ENCODE measurements at regions not wholly inside any gene's neighbourhood (a gene's known extent, or its start where the extent isn't known, plus 50 kb on each side); places are given as distances from the start of the nearest gene placed in this dataset.

DNA sequence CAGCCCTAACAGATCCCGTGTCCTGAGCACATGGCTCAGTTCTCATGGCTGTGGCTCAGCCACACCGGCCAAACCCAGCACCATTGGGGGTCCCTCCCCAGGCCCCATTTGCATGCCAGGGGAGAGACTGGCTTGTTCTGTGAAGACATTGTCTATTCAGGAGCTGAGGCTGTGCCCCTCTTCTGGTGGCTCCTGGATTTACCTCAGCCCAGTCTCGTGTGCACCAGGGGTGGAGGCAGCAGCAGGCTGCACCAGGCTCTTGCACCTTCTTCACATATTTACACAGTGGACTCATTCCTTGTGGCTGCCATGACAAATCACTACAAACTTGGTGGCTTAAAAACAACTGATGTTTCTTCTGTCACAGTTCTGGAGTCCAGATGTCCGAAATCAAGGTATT lies 92.4 kb upstream of the ITGA6 start:
- peak; percentile 15 for DNase-seq
- H3K9me3 ChIP-seq (ENCODE audit: low read depth) = no peaks in the 10 kb centered on the region
- peaks cover 13% of the 10 kb centered on the region; the same call in 1 of the 2 replicates for H3K4me1 ChIP-seq (ENCODE audit: insufficient read depth)
- no peaks in the 10 kb centered on the region for H3K36me3 ChIP-seq (ENCODE audit: low read depth)
- no peak overlapping the region for H3K4me3 ChIP-seq
- TF ChIP-seq EZH2 (IDR thresholded peaks at IDR 0.05; ENCODE audit: insufficient read depth, poor library complexity, severe bottlenecking) = no peak
- TF ChIP-seq EZH2phosphoT487 (IDR thresholded peaks at IDR 0.05; ENCODE audit: insufficient read depth, low read depth) = no peak
- no peaks in the 10 kb centered on the region for H3F3A ChIP-seq (ENCODE audit: insufficient read depth)
- H3K27me3 ChIP-seq (replicated peaks; ENCODE audit: insufficient read depth) = no peaks in the 10 kb centered on the region
- no peak overlapping the region for H2AFZ ChIP-seq
- H3K4me2 ChIP-seq (ENCODE audit: unreplicated experiment) = no peak overlapping the region
- no peaks in the 10 kb centered on the region for H3K9me2 ChIP-seq (ENCODE audit: insufficient read depth)
- WGBS, 2 experiments (ENCODE audit: low coverage in 1 of 2, low lambda C conversion rate in 2 of 2, missing lambda C conversion rate in 2 of 2) = 75% methylated on average over 4 of the region's 4 CpGs
- H3K27ac ChIP-seq = no peak overlapping the region
- H3K79me2 ChIP-seq (ENCODE audit: insufficient read depth) = no peaks in the 10 kb centered on the region
- H3K9ac ChIP-seq = no peak overlapping the region
- H4K20me1 ChIP-seq (ENCODE audit: insufficient read depth) = no peaks in the 10 kb centered on the region
- in situ Hi-C loops (cut with MboI) = no loop called here

DNA sequence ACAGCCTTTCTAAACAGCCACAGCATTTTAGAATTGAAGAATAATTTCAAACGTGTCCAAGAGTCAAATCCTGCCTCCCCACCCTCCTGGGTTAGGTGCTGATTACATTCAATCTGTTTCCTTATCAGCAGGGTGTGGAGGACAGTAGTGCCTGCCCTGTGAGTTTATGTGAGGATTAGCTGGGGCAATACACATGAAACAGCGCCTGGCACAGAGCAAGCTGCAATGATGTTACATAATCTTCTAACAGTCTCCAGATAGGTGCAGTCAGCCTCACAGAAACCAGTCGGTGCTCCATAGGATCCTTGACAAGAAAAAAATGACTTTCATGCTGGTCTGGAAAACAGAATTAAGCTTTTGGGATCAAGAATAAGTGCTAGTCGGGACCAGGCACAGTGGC lies 91.7 kb upstream of the ITGA6 start:
- no peak for DNase-seq
- Histone ChIP-seq H3K36me3 (ENCODE audit: low read depth) (no peaks in the 10 kb centered on the region), H3F3A (ENCODE audit: insufficient read depth) (no peaks in the 10 kb centered on the region), H3K4me3 (no peak overlapping the region), H3K27me3 (replicated peaks; ENCODE audit: insufficient read depth) (no peaks in the 10 kb centered on the region), H3K27ac (no peak overlapping the region), H3K4me1 (ENCODE audit: insufficient read depth) (peaks cover 19% of the 10 kb centered on the region; the same call in 1 of the 2 replicates), H2AFZ (no peak overlapping the region), H3K9ac (no peak overlapping the region), H4K20me1 (ENCODE audit: insufficient read depth) (no peaks in the 10 kb centered on the region), H3K4me2 (ENCODE audit: unreplicated experiment) (no peak overlapping the region), H3K9me2 (ENCODE audit: insufficient read depth) (no peaks in the 10 kb centered on the region), H3K9me3 (ENCODE audit: low read depth) (no peaks in the 10 kb centered on the region), H3K79me2 (ENCODE audit: insufficient read depth) (no peaks in the 10 kb centered on the region)
- 67 to 73% methylated on average over 4 of the region's 4 CpGs for WGBS, 2 experiments (ENCODE audit: low coverage in 1 of 2, low lambda C conversion rate in 2 of 2, missing lambda C conversion rate in 2 of 2)
- no peak for TF ChIP-seq EZH2 (IDR thresholded peaks at IDR 0.05; ENCODE audit: insufficient read depth, poor library complexity, severe bottlenecking)
- TF ChIP-seq EZH2phosphoT487 (IDR thresholded peaks at IDR 0.05; ENCODE audit: insufficient read depth, low read depth) = no peak
- in situ Hi-C loops (cut with MboI) = no loop called here

DNA sequence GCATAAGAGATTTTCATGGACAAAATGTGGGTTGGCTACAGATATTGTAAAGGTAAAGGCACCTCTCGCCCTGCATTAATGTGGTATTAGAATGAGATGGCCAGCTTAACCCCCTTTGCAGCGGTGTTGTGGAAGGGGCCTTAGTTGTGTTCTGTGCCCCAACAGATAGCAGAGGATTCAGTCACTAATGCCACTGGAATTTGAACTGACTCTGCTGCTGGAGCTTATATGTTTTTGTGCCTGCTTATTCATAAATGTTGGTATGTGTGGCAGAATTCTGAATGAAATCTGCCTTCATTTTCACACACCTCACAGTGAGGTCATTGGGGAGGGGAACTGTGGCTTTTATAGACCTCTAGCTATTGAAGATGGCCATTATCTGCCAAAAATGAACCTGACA lies 90.7 kb upstream of the ITGA6 start:
- no peak overlapping the region for H3K4me2 ChIP-seq (ENCODE audit: unreplicated experiment)
- WGBS, 2 experiments (ENCODE audit: low coverage in 1 of 2, low lambda C conversion rate in 2 of 2, missing lambda C conversion rate in 2 of 2) = 90 to 98% methylated on average over 2 of the region's 2 CpGs
- H3K9me3 ChIP-seq (ENCODE audit: low read depth) = no peaks in the 10 kb centered on the region
- H3K9me2 ChIP-seq (ENCODE audit: insufficient read depth) = no peaks in the 10 kb centered on the region
- DNase-seq = peak; percentile 39
- H3K4me3 ChIP-seq = no peak overlapping the region
- no peaks in the 10 kb centered on the region for H3K27me3 ChIP-seq (replicated peaks; ENCODE audit: insufficient read depth)
- H3K36me3 ChIP-seq (ENCODE audit: low read depth) = no peaks in the 10 kb centered on the region
- TF ChIP-seq EZH2phosphoT487 (IDR thresholded peaks at IDR 0.05; ENCODE audit: insufficient read depth, low read depth) (no peak), EZH2 (IDR thresholded peaks at IDR 0.05; ENCODE audit: insufficient read depth, poor library complexity, severe bottlenecking) (no peak)
- no peak overlapping the region for H2AFZ ChIP-seq
- no peak overlapping the region for H3K27ac ChIP-seq
- H3K9ac ChIP-seq = no peak overlapping the region
- H3F3A ChIP-seq (ENCODE audit: insufficient read depth) = no peaks in the 10 kb centered on the region
- in situ Hi-C loops (cut with MboI) = no loop called here
- no peaks in the 10 kb centered on the region for H3K79me2 ChIP-seq (ENCODE audit: insufficient read depth)
- peaks cover 19% of the 10 kb centered on the region; the same call in 1 of the 2 replicates for H3K4me1 ChIP-seq (ENCODE audit: insufficient read depth)
- H4K20me1 ChIP-seq (ENCODE audit: insufficient read depth) = no peaks in the 10 kb centered on the region

DNA sequence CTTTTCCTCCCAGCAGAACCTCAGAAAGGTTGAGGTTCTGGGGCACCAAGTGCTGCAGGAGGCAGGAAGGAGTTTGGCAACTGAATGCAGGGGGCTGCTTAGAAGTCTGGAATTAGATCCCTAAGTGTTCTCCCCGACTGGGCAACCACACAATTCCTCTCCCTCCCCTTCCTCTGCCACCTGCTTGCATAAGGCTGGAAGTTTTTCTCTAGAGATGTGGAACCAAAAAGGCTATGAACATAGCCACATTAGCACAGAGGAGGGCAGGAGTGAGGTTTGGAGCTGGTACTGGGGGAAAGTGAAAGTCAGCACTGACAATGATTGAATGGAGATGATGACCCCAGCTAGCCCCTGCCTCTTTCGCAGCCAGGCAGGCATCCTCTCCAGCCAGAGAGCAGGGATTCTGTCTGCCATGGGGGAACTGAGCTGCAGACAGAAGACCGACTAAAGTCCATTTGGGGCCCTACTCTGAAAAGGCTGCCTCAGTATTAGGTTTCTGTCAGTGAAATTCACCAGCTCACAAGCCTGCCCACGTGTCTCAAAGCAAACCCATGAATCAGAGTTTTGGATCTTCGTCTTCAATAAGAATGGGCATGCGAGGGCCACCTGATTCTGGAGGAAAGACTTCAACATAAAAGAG lies 87.9 kb upstream of the ITGA6 start:
- Histone ChIP-seq H3K9ac (no peak overlapping the region), H3K79me2 (ENCODE audit: insufficient read depth) (no peaks in the 10 kb centered on the region), H3F3A (ENCODE audit: insufficient read depth) (no peaks in the 10 kb centered on the region), H3K4me2 (ENCODE audit: unreplicated experiment) (peak overlapping the region; percentile 64), H3K36me3 (ENCODE audit: low read depth) (no peaks in the 10 kb centered on the region), H3K9me2 (ENCODE audit: insufficient read depth) (no peaks in the 10 kb centered on the region), H3K4me1 (ENCODE audit: insufficient read depth) (peaks cover 19% of the 10 kb centered on the region; the same call in 1 of the 2 replicates), H3K9me3 (ENCODE audit: low read depth) (no peaks in the 10 kb centered on the region), H2AFZ (peak overlapping the region; percentile 75), H3K27me3 (replicated peaks; ENCODE audit: insufficient read depth) (no peaks in the 10 kb centered on the region), H4K20me1 (ENCODE audit: insufficient read depth) (no peaks in the 10 kb centered on the region), H3K4me3 (0 out of 2 replicates have a peak overlapping the region, but pooled peaks have one; percentile 26), H3K27ac (no peak overlapping the region)
- in situ Hi-C loops (cut with MboI) = no loop called here
- TF ChIP-seq EZH2phosphoT487 (IDR thresholded peaks at IDR 0.05; ENCODE audit: insufficient read depth, low read depth) = no peak
- TF ChIP-seq EZH2 (IDR thresholded peaks at IDR 0.05; ENCODE audit: insufficient read depth, poor library complexity, severe bottlenecking) = no peak
- DNase-seq = peak; percentile 38
- WGBS, 2 experiments (ENCODE audit: low coverage in 1 of 2, low lambda C conversion rate in 2 of 2, missing lambda C conversion rate in 2 of 2) = 28 to 43% methylated on average over 6 of the region's 6 CpGs

All from GM23248 (cell line).